ENCODE measurements at regions not wholly inside any gene's neighbourhood (a gene's known extent, or its start where the extent isn't known, plus 50 kb on each side); places are given as distances from the start of the nearest gene placed in this dataset.

GRCh38 chr5:18754201-18754600 lies 1119.9 kb downstream of the TAF11L14 start:
- H3K4me1 Mint-ChIP-seq = peaks cover 7% of the 10 kb centered on the region
- CTCF ChIA-PET = no interaction called here
- no peak overlapping the region for H3K4me3 Mint-ChIP-seq

GRCh38 chr5:18761801-18762200 lies 1127.5 kb downstream of the TAF11L14 start:
- Mint-ChIP-seq H3K36me3 (ENCODE audit: low read depth) (no peaks in the 10 kb centered on the region), H3K27ac (no peak overlapping the region), H3K4me3 (no peak overlapping the region), H3K4me1 (peaks cover 2% of the 10 kb centered on the region), H3K9me3 (no peaks in the 10 kb centered on the region), H3K27me3 (no peaks in the 10 kb centered on the region)
- DNase-seq = no peak
- ChIA-PET CTCF (no interaction called here), POLR2A (no interaction called here)

More at GRCh38 chr5:18754201-18754600, 1119.9 kb downstream of the TAF11L14 start:
- Mint-ChIP-seq H3K27me3 (no peaks in the 10 kb centered on the region), H3K27ac (no peak overlapping the region), H3K9me3 (peaks cover 2% of the 10 kb centered on the region), H3K36me3 (ENCODE audit: low read depth) (no peaks in the 10 kb centered on the region)
- POLR2A ChIA-PET = no interaction called here
- no peak for DNase-seq

- Mint-ChIP-seq H3K4me1 (peaks cover 2% of the 10 kb centered on the region), H3K27ac (no peak overlapping the region), H3K9me3 (no peaks in the 10 kb centered on the region), H3K27me3 (peaks cover 2% of the 10 kb centered on the region), H3K4me3 (no peak overlapping the region), H3K36me3 (ENCODE audit: low read depth) (no peaks in the 10 kb centered on the region)
- no peak for DNase-seq
- ChIA-PET POLR2A (interaction anchor here (0.5 kb wide), 1 partner anchor 988 kb away, joined by 5 read pairs; no protein-coding TSS in a partner anchor), CTCF (no interaction called here)
These were observed 1129.9 kb downstream of the TAF11L14 start for GRCh38 chr5:18764161-18764560.

- H3K9me3 Mint-ChIP-seq = no peaks in the 10 kb centered on the region
- POLR2A ChIA-PET = no interaction called here
- CTCF ChIA-PET = no interaction called here
These were observed 1131.0 kb downstream of the TAF11L14 start for GRCh38 chr5:18765304-18765703.

GRCh38 chr5:18771097-18771610 lies 1136.9 kb downstream of the TAF11L14 start:
- ChIA-PET POLR2A (no interaction called here), CTCF (no interaction called here)
- Mint-ChIP-seq H3K4me1 (no peaks in the 10 kb centered on the region), H3K36me3 (ENCODE audit: low read depth) (no peaks in the 10 kb centered on the region), H3K9me3 (no peaks in the 10 kb centered on the region), H3K27ac (no peak overlapping the region), H3K27me3 (peaks cover 7% of the 10 kb centered on the region), H3K4me3 (no peak overlapping the region)
- no peak for DNase-seq

More at GRCh38 chr5:18765304-18765703, 1131.0 kb downstream of the TAF11L14 start:
- peaks cover 2% of the 10 kb centered on the region for H3K27me3 Mint-ChIP-seq
- H3K4me1 Mint-ChIP-seq = peaks cover 2% of the 10 kb centered on the region
- no peaks in the 10 kb centered on the region for H3K36me3 Mint-ChIP-seq (ENCODE audit: low read depth)
- H3K27ac Mint-ChIP-seq = no peak overlapping the region
- DNase-seq = no peak
- H3K4me3 Mint-ChIP-seq = no peak overlapping the region

- Mint-ChIP-seq H3K27ac (no peak overlapping the region), H3K36me3 (ENCODE audit: low read depth) (no peaks in the 10 kb centered on the region), H3K4me1 (no peaks in the 10 kb centered on the region), H3K27me3 (peaks cover 5% of the 10 kb centered on the region), H3K9me3 (no peaks in the 10 kb centered on the region), H3K4me3 (no peak overlapping the region)
- no peak for DNase-seq
- ChIA-PET POLR2A (no interaction called here), CTCF (no interaction called here)
These were observed 1138.2 kb downstream of the TAF11L14 start for GRCh38 chr5:18772475-18772874.

GRCh38 chr5:18778225-18778624 lies 1144.0 kb downstream of the TAF11L14 start:
- Mint-ChIP-seq H3K4me3 (no peak overlapping the region), H3K27me3 (peaks cover 4% of the 10 kb centered on the region), H3K27ac (no peak overlapping the region), H3K4me1 (no peaks in the 10 kb centered on the region), H3K9me3 (no peaks in the 10 kb centered on the region), H3K36me3 (ENCODE audit: low read depth) (no peaks in the 10 kb centered on the region)
- ChIA-PET POLR2A (no interaction called here), CTCF (no interaction called here)
- no peak for DNase-seq

- Mint-ChIP-seq H3K4me3 (no peak overlapping the region), H3K27me3 (no peaks in the 10 kb centered on the region), H3K4me1 (no peaks in the 10 kb centered on the region)
These were observed 1155.1 kb downstream of the TAF11L14 start for GRCh38 chr5:18789218-18789998.

GRCh38 chr5:18792145-18792544 lies 1157.9 kb downstream of the TAF11L14 start:
- Mint-ChIP-seq H3K27me3 (no peaks in the 10 kb centered on the region), H3K9me3 (no peaks in the 10 kb centered on the region), H3K27ac (no peak overlapping the region), H3K36me3 (ENCODE audit: low read depth) (no peaks in the 10 kb centered on the region), H3K4me1 (no peaks in the 10 kb centered on the region), H3K4me3 (no peak overlapping the region)
- CTCF ChIA-PET = interaction anchor here (1.0 kb wide), 1 partner anchor 24 kb away, joined by 3 read pairs; no protein-coding TSS in a partner anchor
- no peak for DNase-seq
- POLR2A ChIA-PET = no interaction called here

More at GRCh38 chr5:18789218-18789998, 1155.1 kb downstream of the TAF11L14 start:
- no peaks in the 10 kb centered on the region for H3K36me3 Mint-ChIP-seq (ENCODE audit: low read depth)
- ChIA-PET CTCF (interaction anchor here (1.2 kb wide), 1 partner anchor 11 kb away, joined by 3 read pairs; no protein-coding TSS in a partner anchor), POLR2A (no interaction called here)
- no peak overlapping the region for H3K27ac Mint-ChIP-seq
- DNase-seq = no peak
- H3K9me3 Mint-ChIP-seq = no peaks in the 10 kb centered on the region

GRCh38 chr5:18797222-18797621 lies 1163.0 kb downstream of the TAF11L14 start:
- Mint-ChIP-seq H3K4me1 (no peaks in the 10 kb centered on the region), H3K9me3 (no peaks in the 10 kb centered on the region), H3K27ac (no peak overlapping the region), H3K36me3 (ENCODE audit: low read depth) (no peaks in the 10 kb centered on the region), H3K27me3 (no peaks in the 10 kb centered on the region), H3K4me3 (no peak overlapping the region)
- CTCF ChIA-PET = interaction anchor here (0.6 kb wide), 1 partner anchor 290 kb away, joined by 3 read pairs; no protein-coding TSS in a partner anchor
- no peak for DNase-seq
- POLR2A ChIA-PET = no interaction called here

- Mint-ChIP-seq H3K9me3 (no peaks in the 10 kb centered on the region), H3K27ac (no peak overlapping the region), H3K27me3 (no peaks in the 10 kb centered on the region), H3K36me3 (ENCODE audit: low read depth) (no peaks in the 10 kb centered on the region), H3K4me1 (no peaks in the 10 kb centered on the region), H3K4me3 (no peak overlapping the region)
- no peak for DNase-seq
- POLR2A ChIA-PET = no interaction called here
- CTCF ChIA-PET = no interaction called here
These were observed 1163.8 kb downstream of the TAF11L14 start for GRCh38 chr5:18798058-18798457.

GRCh38 chr5:18799482-18800128 lies 1165.3 kb downstream of the TAF11L14 start:
- no peak for DNase-seq
- Mint-ChIP-seq H3K4me1 (no peaks in the 10 kb centered on the region), H3K27me3 (no peaks in the 10 kb centered on the region), H3K27ac (no peak overlapping the region), H3K36me3 (ENCODE audit: low read depth) (no peaks in the 10 kb centered on the region), H3K4me3 (no peak overlapping the region), H3K9me3 (no peaks in the 10 kb centered on the region)
- CTCF ChIA-PET = no interaction called here
- POLR2A ChIA-PET = no interaction called here

GRCh38 chr5:18800293-18801025 lies 1166.2 kb downstream of the TAF11L14 start:
- H3K4me3 Mint-ChIP-seq = no peak overlapping the region
- no peak overlapping the region for H3K27ac Mint-ChIP-seq
- H3K9me3 Mint-ChIP-seq = no peaks in the 10 kb centered on the region
- H3K4me1 Mint-ChIP-seq = no peaks in the 10 kb centered on the region
- ChIA-PET CTCF (interaction anchor here (0.9 kb wide), 1 partner anchor 12 kb away, joined by 3 read pairs; no protein-coding TSS in a partner anchor), POLR2A (no interaction called here)
- no peaks in the 10 kb centered on the region for H3K36me3 Mint-ChIP-seq (ENCODE audit: low read depth)
- no peaks in the 10 kb centered on the region for H3K27me3 Mint-ChIP-seq
- DNase-seq = no peak
